Panc1 (cell line): ENCODE measurements at regions not wholly inside any gene's neighbourhood (a gene's known extent, or its start where the extent isn't known, plus 50 kb on each side); places are given as distances from the start of the nearest gene placed in this dataset.

Experiments
- ATAC-seq: fragments of 200-7000 bp; cut with Tn5 transposase; 2 replicates; pipeline ENCODE4 v1.9.1; 2020; ENCODE audit warnings: mild to moderate bottlenecking, moderate library complexity
- BruUV-seq: library from RNA; stranded (reverse); fragments of 400-500 nt; replicated peaks from 2 replicates; lab custom pipeline; 2021; lab: Mats Ljungman, UMichigan
- CTCF ChIA-PET: fragments of 300-600 bp; sonication (Branson Sonifier 250); formaldehyde crosslinking; loops from one replicate; lab custom pipeline; 2022; ENCODE audit warnings: antibody characterized with exemption; lab: Charles Lee
- POLR2A ChIA-PET: fragments of 300-600 bp; sonication (Branson Sonifier 250); formaldehyde crosslinking; loops from one replicate; lab custom pipeline; 2022; ENCODE audit warnings: antibody characterized with exemption; lab: Charles Lee
- DNase-seq: peaks from one replicate; pipeline ENCODE4 v3.0.0-alpha.2; 2010; ENCODE audit warnings: low read depth, low spot score
- H3K27ac ChIP-seq: 2 replicates; pipeline ENCODE4 v1.5.1; 2011; ENCODE audit warnings: mild to moderate bottlenecking, low read length, inconsistent platforms
- H3K27me3 ChIP-seq: fragments of 200-500 bp; sonication (Bioruptor generic); 2 replicates; pipeline ENCODE4 v1.6.0; 2014; ENCODE audit warnings: low read length, inconsistent platforms; ENCODE audit not compliant: control insufficient read depth, insufficient read depth
- H3K36me3 ChIP-seq: fragments of 200-500 bp; sonication (Bioruptor generic); 2 replicates; pipeline ENCODE4 v1.5.1; 2014; ENCODE audit warnings: inconsistent platforms, mild to moderate bottlenecking, low read length, moderate library complexity; ENCODE audit not compliant: control insufficient read depth, insufficient read depth
- H3K4me1 ChIP-seq: 2 replicates; pipeline ENCODE4 v1.5.1; 2011; ENCODE audit warnings: inconsistent platforms, mild to moderate bottlenecking, low read length, moderate library complexity; ENCODE audit not compliant: control insufficient read depth, insufficient read depth
- H3K4me3 ChIP-seq, 2 experiments: 2 replicates each; pipeline ENCODE4 v1.5.1; 2011 to 2012; ENCODE audit warnings: low read depth in 2 of 2, low read length in 2 of 2, mild to moderate bottlenecking in 2 of 2, inconsistent platforms in 1 of 2, moderate library complexity in 1 of 2
- H3K9me3 ChIP-seq: fragments of 200-500 bp; sonication (Bioruptor generic); 2 replicates; pipeline ENCODE4 v1.5.1; 2014; ENCODE audit warnings: low read depth, mild to moderate bottlenecking, inconsistent platforms, low read length, moderate library complexity; ENCODE audit not compliant: control insufficient read depth, insufficient read depth
- CTCF ChIP-seq: fragments of 450-650 bp; IDR thresholded peaks from 2 replicates; pipeline ENCODE4 v1.5.1; 2017; ENCODE audit warnings: mild to moderate bottlenecking
- POLR2AphosphoS5 ChIP-seq: IDR thresholded peaks from 2 replicates; pipeline ENCODE4 v1.6.1; 2012; ENCODE audit warnings: mild to moderate bottlenecking, low read depth, low read length, moderate library complexity
- REST ChIP-seq, 2 experiments: IDR thresholded peaks; 2 replicates each; pipeline ENCODE4 v1.6.1; 2011 to 2012; ENCODE audit warnings: low read depth in 2 of 2, control low read depth in 1 of 2, low read length in 1 of 2, mild to moderate bottlenecking in 1 of 2, moderate library complexity in 1 of 2; ENCODE audit not compliant: insufficient read depth in 1 of 2
- SIN3A ChIP-seq: IDR thresholded peaks from 2 replicates; pipeline ENCODE4 v1.6.1; 2012; ENCODE audit warnings: low read depth, mild to moderate bottlenecking, low read length, moderate library complexity, borderline replicate concordance; ENCODE audit not compliant: insufficient read depth
- TCF7L2 ChIP-seq: IDR thresholded peaks from 2 replicates; pipeline ENCODE4 v1.6.1; 2011; ENCODE audit warnings: mild to moderate bottlenecking, low read depth, low read length, inconsistent platforms
- in situ Hi-C: cut with HindIII; loops from 2 replicates; pipeline ENCODE4 v1.10.0; 2016; ENCODE audit warnings: low sequenced_read_pairs, low pct_unique_long_range_greater_than_20kb
- intact Hi-C: fragments of 100-400 bp; cut with micrococcal nuclease; formaldehyde crosslinking; loops from one replicate; pipeline ENCODE4 v1.10.0; 2022; ENCODE audit not compliant: unreplicated experiment

GRCh38 chrX:42710452-42710851 lies 67.5 kb downstream of the PPP1R2C start:
- CTCF ChIA-PET, result no interaction called here
- in situ Hi-C loops, result no loop called here

GRCh38 chrX:42708222-42708621 lies 69.7 kb downstream of the PPP1R2C start:
- POLR2A ChIA-PET, result no interaction called here

More at GRCh38 chrX:42710452-42710851, 67.5 kb downstream of the PPP1R2C start:
- Histone ChIP-seq H3K27me3 (no peaks in the 10 kb centered on the region), H3K36me3 (no peaks in the 10 kb centered on the region), H3K4me1 (no peaks in the 10 kb centered on the region), H3K9me3 (no peaks in the 10 kb centered on the region), H3K27ac (no peak overlapping the region), H3K4me3 (no peak overlapping the region)
- no peak for ATAC-seq
- intact Hi-C loops, result no loop called here
- BruUV-seq, result no TSS peak
- TF ChIP-seq REST (IDR thresholded peaks at IDR 0.05; ENCODE audit: insufficient read depth in 1 of 2, low read depth in 2 of 2, low read length in 1 of 2) (no peak), TCF7L2 (no peak), CTCF (no peak)
- no peak for DNase-seq
- POLR2A ChIA-PET, result no interaction called here

More at GRCh38 chrX:42708222-42708621, 69.7 kb downstream of the PPP1R2C start:
- intact Hi-C loops, result no loop called here
- ATAC-seq (no peak), DNase-seq (no peak)
- in situ Hi-C loops, result no loop called here
- Histone ChIP-seq H3K27ac (no peak overlapping the region), H3K36me3 (no peaks in the 10 kb centered on the region), H3K27me3 (no peaks in the 10 kb centered on the region), H3K9me3 (no peaks in the 10 kb centered on the region), H3K4me3 (no peak overlapping the region), H3K4me1 (no peaks in the 10 kb centered on the region)
- no TSS peak for BruUV-seq
- TF ChIP-seq SIN3A (no peak), REST (IDR thresholded peaks at IDR 0.05; ENCODE audit: insufficient read depth in 1 of 2, low read depth in 2 of 2, low read length in 1 of 2) (no peak), TCF7L2 (no peak), CTCF (no peak), POLR2AphosphoS5 (no peak)
- CTCF ChIA-PET, result no interaction called here
